IMR-90 (cell line): ENCODE measurements at regions not wholly inside any gene's neighbourhood (a gene's known extent, or its start where the extent isn't known, plus 50 kb on each side); places are given as distances from the start of the nearest gene placed in this dataset.

Experiments used
- ATAC-seq: fragments of 200-7000 bp; cut with Tn5 transposase; 2 replicates; pipeline ENCODE4 v1.9.1; 2020; ENCODE audit warnings: low read depth, mild to moderate bottlenecking, moderate library complexity
- BruUV-seq: library from RNA; stranded (reverse); fragments of 400-500 nt; replicated peaks from 2 replicates; lab custom pipeline; 2021; lab: Mats Ljungman, UMichigan
- CTCF ChIA-PET: fragments of 300-600 bp; formaldehyde crosslinking; extraction: SDS; loops from one replicate; lab custom pipeline; 2021; ENCODE audit warnings: antibody characterized with exemption; lab: Yijun Ruan, JAX
- POLR2A ChIA-PET: fragments of 300-600 bp; sonication (Branson Sonifier 250); formaldehyde crosslinking; loops from one replicate; lab custom pipeline; 2022; ENCODE audit warnings: antibody characterized with exemption; ENCODE audit not compliant: unreplicated experiment; lab: Charles Lee
- DNase-seq: peaks from one replicate; pipeline ENCODE4 v3.0.0; 2013
- H2AFZ ChIP-seq: replicated peaks from 2 replicates; pipeline ENCODE3; 2013; ENCODE audit warnings: low read length, mild to moderate bottlenecking; ENCODE audit not compliant: poor library complexity
- H2AK5ac ChIP-seq: 2 replicates; pipeline ENCODE4 v1.6.1; 2013; ENCODE audit warnings: low read depth, low read length, inconsistent platforms
- H2AK9ac ChIP-seq: replicated peaks from 2 replicates; pipeline ENCODE3; 2013; ENCODE audit warnings: mild to moderate bottlenecking, low read depth, low read length, moderate library complexity; ENCODE audit not compliant: poor library complexity
- H2BK120ac ChIP-seq: 2 replicates; pipeline ENCODE4 v1.6.1; 2013; ENCODE audit warnings: low read depth, low read length, inconsistent platforms
- H2BK15ac ChIP-seq: 3 replicates; pipeline ENCODE4 v1.6.1; 2013; ENCODE audit warnings: low read depth, low read length, inconsistent platforms
- H2BK20ac ChIP-seq: 2 replicates; pipeline ENCODE4 v1.6.1; 2013; ENCODE audit warnings: low read depth, mild to moderate bottlenecking, inconsistent platforms, low read length, moderate library complexity
- H2BK5ac ChIP-seq: 2 replicates; pipeline ENCODE4 v1.6.1; 2013; ENCODE audit warnings: mild to moderate bottlenecking, low read depth, low read length, inconsistent platforms; ENCODE audit not compliant: poor library complexity, severe bottlenecking
- H3K14ac ChIP-seq: replicated peaks from 2 replicates; pipeline ENCODE4 v1.6.1; 2013; ENCODE audit warnings: low read depth, low read length, inconsistent platforms
- H3K18ac ChIP-seq: 2 replicates; pipeline ENCODE4 v1.6.1; 2013; ENCODE audit warnings: low read depth, low read length, control low read depth
- H3K23ac ChIP-seq: 2 replicates; pipeline ENCODE4 v1.6.1; 2013; ENCODE audit warnings: low read depth, low read length, inconsistent platforms
- H3K27ac ChIP-seq: 2 replicates; pipeline ENCODE4 v1.5.1; 2013; ENCODE audit warnings: mild to moderate bottlenecking, control low read depth, low read length; ENCODE audit not compliant: insufficient read depth
- H3K27me3 ChIP-seq: 2 replicates; pipeline ENCODE4 v1.6.1; 2013; ENCODE audit warnings: low read length; ENCODE audit not compliant: control insufficient read depth, insufficient read depth
- H3K36me3 ChIP-seq: 2 replicates; pipeline ENCODE4 v1.6.1; 2013; ENCODE audit warnings: low read length, mixed read lengths; ENCODE audit not compliant: control insufficient read depth, insufficient read depth
- H3K4ac ChIP-seq: 2 replicates; pipeline ENCODE4 v1.6.1; 2013; ENCODE audit warnings: low read depth, low read length, inconsistent platforms
- H3K4me1 ChIP-seq: 2 replicates; pipeline ENCODE4 v1.6.1; 2013; ENCODE audit warnings: low read length, mixed read lengths; ENCODE audit not compliant: control insufficient read depth, insufficient read depth
- H3K4me2 ChIP-seq: 2 replicates; pipeline ENCODE4 v1.6.1; 2013; ENCODE audit warnings: low read depth, mild to moderate bottlenecking, control low read depth, low read length, moderate library complexity
- H3K4me3 ChIP-seq: 2 replicates; pipeline ENCODE4 v1.5.1; 2013; ENCODE audit warnings: low read depth, mild to moderate bottlenecking, control low read depth, low read length, moderate library complexity; ENCODE audit not compliant: insufficient read depth
- H3K56ac ChIP-seq: 2 replicates; pipeline ENCODE4 v1.6.1; 2013; ENCODE audit warnings: low read length, inconsistent platforms; ENCODE audit not compliant: insufficient read depth; ENCODE audit errors: extremely low read depth
- H3K79me1 ChIP-seq, 2 experiments: 2 replicates each; pipeline ENCODE4 v1.6.1; 2013; ENCODE audit warnings: low read length in 2 of 2, inconsistent platforms in 1 of 2, low read depth in 1 of 2
- H3K9ac ChIP-seq: 2 replicates; pipeline ENCODE4 v1.6.1; 2013; ENCODE audit warnings: low read depth, low read length, control low read depth
- H3K9me1 ChIP-seq: 2 replicates; pipeline ENCODE4 v1.6.1; 2013; ENCODE audit warnings: low read length, inconsistent platforms; ENCODE audit not compliant: insufficient read depth
- H3K9me3 ChIP-seq: 2 replicates; pipeline ENCODE4 v1.6.1; 2013; ENCODE audit warnings: low read length; ENCODE audit not compliant: control insufficient read depth, insufficient read depth
- H4K20me1 ChIP-seq: 2 replicates; pipeline ENCODE4 v1.6.1; 2013; ENCODE audit warnings: low read length, inconsistent platforms; ENCODE audit not compliant: insufficient read depth
- H4K5ac ChIP-seq: 2 replicates; pipeline ENCODE4 v1.6.1; 2013; ENCODE audit warnings: mild to moderate bottlenecking, low read depth, low read length, control low read depth
- H4K8ac ChIP-seq, 2 experiments: 2 replicates each; pipeline ENCODE4 v1.6.1; 2013; ENCODE audit warnings: low read depth in 2 of 2, low read length in 2 of 2, control low read depth in 1 of 2, inconsistent platforms in 1 of 2
- H4K91ac ChIP-seq: 2 replicates; pipeline ENCODE4 v1.6.1; 2013; ENCODE audit warnings: low read depth, low read length, inconsistent platforms; ENCODE audit not compliant: insufficient read depth
- BHLHE40 ChIP-seq: fragments of 150-350 bp; IDR thresholded peaks from 2 replicates; pipeline ENCODE4 v1.6.1; 2016; ENCODE audit warnings: mild to moderate bottlenecking, low read depth, low read length
- CEBPB ChIP-seq: IDR thresholded peaks from 2 replicates; pipeline ENCODE4 v1.6.1; 2012; ENCODE audit warnings: low read depth, low read length, improper control_type of control experiment
- ELK1 ChIP-seq: fragments of 150-350 bp; IDR thresholded peaks from 2 replicates; pipeline ENCODE4 v1.6.1; 2016; ENCODE audit warnings: low read depth, mild to moderate bottlenecking, low read length, moderate library complexity, borderline replicate concordance
- FOS ChIP-seq: fragments of 150-350 bp; IDR thresholded peaks from 2 replicates; pipeline ENCODE4 v1.6.1; 2016; ENCODE audit warnings: low read depth, low read length
- MAFK ChIP-seq: IDR thresholded peaks from 2 replicates; pipeline ENCODE4 v1.6.1; 2012; ENCODE audit warnings: low read depth, low read length, improper control_type of control experiment
- NFE2L2 ChIP-seq: fragments of 150-350 bp; IDR thresholded peaks from 2 replicates; pipeline ENCODE4 v1.6.1; 2016; ENCODE audit warnings: low read depth, mild to moderate bottlenecking, low read length
- RCOR1 ChIP-seq: IDR thresholded peaks from 2 replicates; pipeline ENCODE4 v1.6.1; 2012; ENCODE audit warnings: mild to moderate bottlenecking, low read length, improper control_type of control experiment; ENCODE audit not compliant: insufficient replicate concordance
- RFX5 ChIP-seq: IDR thresholded peaks from 2 replicates; pipeline ENCODE4 v1.8.0; 2012; ENCODE audit warnings: low read depth, mild to moderate bottlenecking, low read length, moderate library complexity
- WGBS, 2 experiments: methylation state at CpG; one replicate each; pipeline versions ENCODE4 v1.1.5 to v1.1.7; 2013; ENCODE audit warnings: missing lambda C conversion rate in 2 of 2; ENCODE audit not compliant: insufficient read length in 1 of 2; ENCODE audit errors: extremely low coverage in 2 of 2; 5-methylcytosine and 5-hydroxymethylcytosine counted together
- dilution Hi-C: fragments of 300-500 bp; cut with HindIII; formaldehyde crosslinking; loops from one replicate; pipeline ENCODE4 v1.14.3; 2018; ENCODE audit warnings: low sequenced_read_pairs; ENCODE audit not compliant: unreplicated experiment
- in situ Hi-C: fragments of 300-500 bp; cut with MboI; formaldehyde crosslinking; loops from 3 replicates; pipeline ENCODE4 v1.14.3; 2019; ENCODE audit warnings: low sequenced_read_pairs, inconsistent platforms, mixed read lengths
- intact Hi-C: fragments of 100-400 bp; cut with micrococcal nuclease; formaldehyde crosslinking; loops from 2 replicates; pipeline ENCODE4 v1.10.0; 2022

GRCh38 chr9:77111408-77111807, 65.9 kb upstream of the VPS13A start:
- no TSS peak for BruUV-seq
- dilution Hi-C loops = no loop called here
- no CpG with 5 or more reads among the region's 2 CpGs for WGBS, 2 experiments

More at GRCh38 chr9:77111408-77111807, 65.9 kb upstream of the VPS13A start:
- no peaks in the 10 kb centered on the region for H3K79me1 ChIP-seq
- in situ Hi-C loops (no loop called here), intact Hi-C loops (no loop called here)
- DNase-seq (no peak), ATAC-seq (no peak)
- H4K91ac ChIP-seq = no peak overlapping the region
- H3K18ac ChIP-seq = no peak overlapping the region
- H3K27me3 ChIP-seq = 0 out of 2 replicates have a peak, but pooled peaks cover 1% of the 10 kb centered on the region
- H3K56ac ChIP-seq = no peak overlapping the region
- no peaks in the 10 kb centered on the region for H3K9me1 ChIP-seq
- H3K4ac ChIP-seq = no peak overlapping the region
- no peaks in the 10 kb centered on the region for H4K20me1 ChIP-seq
- no peak overlapping the region for H4K5ac ChIP-seq
- H2BK20ac ChIP-seq = no peak overlapping the region
- no peak overlapping the region for H2BK15ac ChIP-seq
- no peak overlapping the region for H3K4me2 ChIP-seq
- no peak overlapping the region for H2AK9ac ChIP-seq
- no peak overlapping the region for H3K14ac ChIP-seq
- ChIA-PET POLR2A (no interaction called here), CTCF (no interaction called here)
- H3K9ac ChIP-seq = no peak overlapping the region
- no peak overlapping the region for H3K23ac ChIP-seq
- H2AFZ ChIP-seq = no peak overlapping the region
- H4K8ac ChIP-seq = no peak overlapping the region
- no peak overlapping the region for H2AK5ac ChIP-seq
- H3K27ac ChIP-seq = no peak overlapping the region
- TF ChIP-seq ELK1 = no peak
- no peak for TF ChIP-seq MAFK
- no peak for TF ChIP-seq RFX5
- no peak for TF ChIP-seq BHLHE40
- no peak for TF ChIP-seq FOS
- no peak for TF ChIP-seq NFE2L2
- no peak for TF ChIP-seq CEBPB
- TF ChIP-seq RCOR1 = no peak
- H3K9me3 ChIP-seq = no peaks in the 10 kb centered on the region
- no peak overlapping the region for H3K4me3 ChIP-seq
- H2BK120ac ChIP-seq = no peak overlapping the region
- no peaks in the 10 kb centered on the region for H3K36me3 ChIP-seq
- no peaks in the 10 kb centered on the region for H3K4me1 ChIP-seq
- H2BK5ac ChIP-seq = no peak overlapping the region
